Thoracic aorta (tissue), 2 donors: ENCODE measurements at regions not wholly inside any gene's neighbourhood (a gene's known extent, or its start where the extent isn't known, plus 50 kb on each side); places are given as distances from the start of the nearest gene placed in this dataset.

ENCODE experiments used
- ATAC-seq: fragments of 150-250 bp; one replicate; pipeline ENCODE4 v1.8.0; 2017; ENCODE audit warnings: low read depth; ENCODE audit not compliant: insufficient number of reproducible peaks, low FRiP score
- DNase-seq: peaks from one replicate; pipeline ENCODE4 v3.0.0-alpha.2; 2020; ENCODE audit warnings: low spot score
- H3K27ac ChIP-seq, 2 donors: fragments of 200-600 bp; sonication (generic); 1 replicate in 1 of 2; 2 replicates in 1 of 2; pipeline ENCODE4 v1.5.1; 2016; ENCODE audit warnings: mild to moderate bottlenecking in 2 of 2, moderate library complexity in 2 of 2
- H3K27me3 ChIP-seq: fragments of 200-600 bp; sonication (generic); replicated peaks from 2 replicates; pipeline ENCODE4 v1.6.0; 2016; ENCODE audit warnings: mild to moderate bottlenecking; ENCODE audit not compliant: insufficient read depth
- H3K36me3 ChIP-seq: fragments of 200-600 bp; sonication (generic); one replicate; pipeline ENCODE4 v1.5.1; 2016
- H3K4me1 ChIP-seq, 2 donors: fragments of 200-600 bp; sonication (generic); 1 replicate in 1 of 2; 2 replicates in 1 of 2; pipeline versions ENCODE4 v1.5.1 to v1.6.0; 2016; ENCODE audit warnings: low read depth in 2 of 2, mild to moderate bottlenecking in 1 of 2; ENCODE audit not compliant: control insufficient read depth in 1 of 2
- H3K4me3 ChIP-seq: fragments of 200-600 bp; sonication (generic); 2 replicates; pipeline ENCODE4 v1.5.1; 2016; ENCODE audit warnings: mild to moderate bottlenecking
- H3K9me3 ChIP-seq: fragments of 200-600 bp; sonication (generic); 2 replicates; pipeline ENCODE4 v1.5.1; 2016
- CTCF ChIP-seq: fragments of 200-600 bp; sonication (generic); IDR thresholded peaks from one replicate; pipeline ENCODE4 v1.5.1; 2019; ENCODE audit warnings: antibody characterized with exemption

DNA sequence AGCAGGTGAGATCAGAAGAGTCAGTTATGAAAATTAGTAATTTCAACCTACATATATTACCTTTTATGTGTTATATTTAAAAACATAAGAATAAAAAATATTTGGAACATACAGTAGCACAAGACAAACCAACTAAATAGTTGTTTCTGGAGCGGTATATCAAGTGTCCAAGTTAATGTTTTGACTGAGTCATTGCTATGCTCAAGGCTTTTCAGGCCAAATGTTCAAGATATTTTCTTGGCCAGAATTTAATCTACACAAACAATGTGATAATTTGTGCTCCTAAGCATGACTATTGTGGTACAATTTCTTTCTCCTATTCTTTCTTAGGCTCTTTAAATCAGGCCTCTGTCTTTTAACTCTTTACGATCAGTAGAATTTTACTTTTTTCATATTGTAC lies 412.4 kb downstream of the RAP2B start:
- Histone ChIP-seq H3K27me3 (no peaks in the 10 kb centered on the region), H3K27ac (no peak overlapping the region), H3K4me1 (no peaks in the 10 kb centered on the region), H3K9me3 (no peaks in the 10 kb centered on the region), H3K4me3 (no peak overlapping the region), H3K36me3 (no peaks in the 10 kb centered on the region)
- ATAC-seq (no peak), DNase-seq (no peak)
- no peak for TF ChIP-seq CTCF

DNA sequence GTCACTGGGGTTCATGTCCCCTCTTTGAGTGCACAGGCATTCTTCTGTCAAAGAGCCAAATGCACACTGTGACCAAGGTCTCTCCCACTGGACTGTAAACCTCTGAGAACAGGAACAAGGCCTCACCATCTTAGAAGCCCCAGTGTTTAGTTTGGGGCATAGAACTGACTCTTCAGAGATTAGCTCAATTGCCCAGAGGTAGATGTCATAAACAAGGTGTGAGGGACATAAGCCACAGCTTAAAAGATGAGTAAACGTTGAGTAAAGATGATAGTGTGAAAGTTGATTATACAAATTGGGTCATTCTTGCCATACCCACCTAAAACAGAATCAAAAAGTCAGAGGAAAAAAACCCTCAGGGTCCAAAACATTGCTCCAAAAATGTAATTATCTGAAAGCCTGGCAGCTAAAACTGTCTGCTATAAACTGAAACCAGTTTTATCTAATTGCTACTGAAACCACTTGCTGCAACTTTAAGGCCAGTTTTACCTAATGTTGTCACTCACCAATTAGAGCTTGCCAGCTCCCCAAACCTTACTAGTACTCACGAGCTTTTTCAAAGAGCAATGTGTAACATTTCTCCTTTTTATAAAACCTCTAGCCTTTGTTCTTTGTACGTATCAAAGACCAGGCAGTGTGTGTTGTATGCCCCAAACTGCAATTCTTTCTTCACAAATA lies 415.2 kb downstream of the RAP2B start:
- no peaks in the 10 kb centered on the region for H3K4me1 ChIP-seq
- no peaks in the 10 kb centered on the region for H3K9me3 ChIP-seq
- no peak for DNase-seq
- TF ChIP-seq CTCF, result no peak
- no peak for ATAC-seq
- no peaks in the 10 kb centered on the region for H3K27me3 ChIP-seq
- H3K36me3 ChIP-seq, result no peaks in the 10 kb centered on the region
- H3K27ac ChIP-seq, result no peak overlapping the region
- no peak overlapping the region for H3K4me3 ChIP-seq

GRCh38 chr3:153578046-153578445 lies 416.0 kb downstream of the RAP2B start:
- no peak for TF ChIP-seq CTCF
- DNase-seq, result no peak
- H3K9me3 ChIP-seq, result no peaks in the 10 kb centered on the region
- no peak for ATAC-seq
- H3K36me3 ChIP-seq, result no peaks in the 10 kb centered on the region
- no peak overlapping the region for H3K27ac ChIP-seq
- H3K27me3 ChIP-seq, result no peaks in the 10 kb centered on the region
- no peaks in the 10 kb centered on the region for H3K4me1 ChIP-seq
- no peak overlapping the region for H3K4me3 ChIP-seq

DNA sequence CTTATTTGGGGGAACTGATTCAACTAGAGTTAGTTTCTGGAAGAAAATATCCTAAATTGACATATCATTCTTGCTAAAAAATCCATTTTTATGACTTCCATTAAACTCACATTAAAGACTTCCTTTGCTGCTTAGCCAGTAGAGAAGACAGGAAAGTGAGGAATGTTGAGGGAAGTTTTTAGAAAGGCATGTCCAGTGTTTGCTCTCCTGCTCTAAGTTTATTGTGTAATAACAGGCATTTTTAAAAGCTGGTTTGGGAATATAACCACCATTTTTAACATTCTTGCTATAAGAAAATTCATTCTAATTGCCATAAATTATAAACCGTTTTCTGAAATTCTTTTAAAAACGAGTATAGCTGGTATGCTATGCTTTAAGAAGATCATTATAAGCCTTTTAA lies 428.0 kb downstream of the RAP2B start:
- no peak for DNase-seq
- no peaks in the 10 kb centered on the region for H3K27me3 ChIP-seq
- H3K9me3 ChIP-seq, result no peaks in the 10 kb centered on the region
- H3K36me3 ChIP-seq, result no peaks in the 10 kb centered on the region
- ATAC-seq, result no peak
- no peak overlapping the region for H3K4me3 ChIP-seq
- TF ChIP-seq CTCF, result no peak
- H3K4me1 ChIP-seq, result no peaks in the 10 kb centered on the region
- no peak overlapping the region for H3K27ac ChIP-seq

GRCh38 chr3:153591561-153592245 lies 429.7 kb downstream of the RAP2B start:
- Histone ChIP-seq H3K4me1 (no peaks in the 10 kb centered on the region), H3K36me3 (no peaks in the 10 kb centered on the region), H3K9me3 (no peaks in the 10 kb centered on the region), H3K27me3 (no peaks in the 10 kb centered on the region), H3K27ac (no peak overlapping the region), H3K4me3 (no peak overlapping the region)
- DNase-seq (no peak), ATAC-seq (no peak)
- TF ChIP-seq CTCF, result no peak
